GM12872 (cell line): ENCODE measurements at regions not wholly inside any gene's neighbourhood (a gene's known extent, or its start where the extent isn't known, plus 50 kb on each side); places are given as distances from the start of the nearest gene placed in this dataset.

Experiments
- TF ChIP-seq, protein P1 (sequence below): IDR thresholded peaks from 3 replicates; pipeline ENCODE4 v1.5.1; 2011; ENCODE audit warnings: low read depth, mild to moderate bottlenecking, low read length, moderate library complexity; ENCODE audit not compliant: insufficient read depth

DNA sequence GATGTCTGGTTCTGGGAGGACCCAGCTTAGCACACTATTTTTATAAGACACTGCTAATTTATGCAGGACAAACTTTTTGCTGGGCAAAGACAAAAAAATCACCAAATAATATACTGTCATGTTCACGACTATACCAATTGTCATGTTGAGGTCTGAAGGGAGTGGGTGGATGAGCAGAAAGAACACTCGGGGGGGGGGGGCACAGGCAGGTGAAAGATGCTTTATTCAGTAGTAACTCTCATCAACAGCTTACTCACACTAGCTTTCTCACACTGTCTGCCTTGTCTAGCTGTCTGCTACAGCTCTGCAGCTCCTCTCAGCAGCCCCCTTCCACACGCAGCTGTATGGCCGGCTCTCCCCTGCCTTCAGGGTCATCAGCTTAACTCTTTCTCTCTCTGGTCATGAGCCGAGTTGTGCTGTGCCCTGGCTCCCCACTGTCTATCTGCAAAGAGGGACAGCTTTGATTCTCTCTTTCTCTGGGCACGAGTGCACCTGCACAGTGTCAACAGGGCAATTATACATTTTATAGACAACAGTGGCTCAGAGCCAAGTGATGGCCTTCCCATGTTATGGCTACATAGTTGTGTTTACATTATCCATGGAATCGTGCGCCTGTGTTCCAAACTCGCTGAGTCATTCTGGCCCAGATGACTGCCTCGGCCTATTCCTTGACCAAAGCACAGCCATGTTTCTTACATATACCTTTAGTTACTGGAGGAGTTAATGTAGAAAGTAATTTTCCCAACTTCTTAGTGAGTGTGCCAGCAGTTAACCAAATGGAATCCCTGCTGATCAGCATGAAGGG is 187.7 kb upstream of the PRSS16 start:
- TF ChIP-seq, protein P1, sequence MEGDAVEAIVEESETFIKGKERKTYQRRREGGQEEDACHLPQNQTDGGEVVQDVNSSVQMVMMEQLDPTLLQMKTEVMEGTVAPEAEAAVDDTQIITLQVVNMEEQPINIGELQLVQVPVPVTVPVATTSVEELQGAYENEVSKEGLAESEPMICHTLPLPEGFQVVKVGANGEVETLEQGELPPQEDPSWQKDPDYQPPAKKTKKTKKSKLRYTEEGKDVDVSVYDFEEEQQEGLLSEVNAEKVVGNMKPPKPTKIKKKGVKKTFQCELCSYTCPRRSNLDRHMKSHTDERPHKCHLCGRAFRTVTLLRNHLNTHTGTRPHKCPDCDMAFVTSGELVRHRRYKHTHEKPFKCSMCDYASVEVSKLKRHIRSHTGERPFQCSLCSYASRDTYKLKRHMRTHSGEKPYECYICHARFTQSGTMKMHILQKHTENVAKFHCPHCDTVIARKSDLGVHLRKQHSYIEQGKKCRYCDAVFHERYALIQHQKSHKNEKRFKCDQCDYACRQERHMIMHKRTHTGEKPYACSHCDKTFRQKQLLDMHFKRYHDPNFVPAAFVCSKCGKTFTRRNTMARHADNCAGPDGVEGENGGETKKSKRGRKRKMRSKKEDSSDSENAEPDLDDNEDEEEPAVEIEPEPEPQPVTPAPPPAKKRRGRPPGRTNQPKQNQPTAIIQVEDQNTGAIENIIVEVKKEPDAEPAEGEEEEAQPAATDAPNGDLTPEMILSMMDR = no peak

DNA sequence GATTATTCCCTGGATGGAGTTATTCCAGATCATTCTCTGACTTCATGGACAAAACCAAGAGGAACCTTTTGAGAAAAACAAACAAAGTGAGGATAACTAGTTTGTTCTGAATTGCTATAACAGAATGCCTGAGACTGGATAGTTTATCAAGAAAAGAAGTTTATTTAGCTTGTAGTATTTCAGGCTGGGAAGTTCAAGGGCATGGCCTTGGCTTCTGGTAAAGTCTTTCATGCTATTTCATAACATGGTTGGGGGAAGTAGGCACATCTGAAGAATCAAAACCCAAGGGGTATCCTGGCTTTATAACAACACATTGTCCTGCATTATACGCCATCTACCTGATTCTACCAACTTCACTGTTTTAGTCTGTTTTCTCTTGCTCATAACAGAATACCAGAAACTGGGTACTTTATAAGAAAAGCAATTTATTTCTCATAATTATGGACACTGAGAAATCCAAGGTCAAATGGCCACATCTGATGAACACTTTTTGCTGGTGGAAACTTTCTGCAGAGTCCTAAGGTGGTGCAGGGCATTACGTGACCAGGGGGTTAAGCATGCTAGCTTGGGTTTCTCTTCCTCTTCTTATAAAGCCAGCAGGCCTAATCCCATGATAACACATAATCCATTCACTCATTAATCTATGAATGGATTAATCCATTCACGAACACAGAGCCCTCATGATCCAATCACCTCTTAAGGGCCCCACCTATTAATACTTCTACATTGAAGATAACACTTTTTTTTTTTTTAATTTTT is 186.1 kb upstream of the PRSS16 start:
- TF ChIP-seq, protein P1 = no peak

DNA sequence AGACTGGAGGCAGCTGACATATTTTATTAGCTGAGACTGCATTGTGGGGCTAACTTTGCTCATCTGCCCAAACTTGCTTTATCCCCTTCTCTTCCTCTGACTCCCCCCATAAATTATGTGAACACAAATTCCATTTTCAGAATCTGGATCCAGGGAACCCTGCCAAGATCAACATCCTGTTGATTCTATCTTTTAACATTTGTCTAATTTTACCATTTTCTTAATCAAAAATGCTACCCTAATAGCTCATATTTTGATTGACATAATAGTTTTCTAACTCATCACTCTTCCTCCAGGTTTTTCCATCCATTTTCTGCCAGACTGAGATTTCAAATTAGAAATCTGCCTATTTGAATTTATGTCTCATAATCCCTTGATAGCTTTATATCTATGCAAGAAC is 184.7 kb upstream of the PRSS16 start:
- TF ChIP-seq, protein P1 = no peak

DNA sequence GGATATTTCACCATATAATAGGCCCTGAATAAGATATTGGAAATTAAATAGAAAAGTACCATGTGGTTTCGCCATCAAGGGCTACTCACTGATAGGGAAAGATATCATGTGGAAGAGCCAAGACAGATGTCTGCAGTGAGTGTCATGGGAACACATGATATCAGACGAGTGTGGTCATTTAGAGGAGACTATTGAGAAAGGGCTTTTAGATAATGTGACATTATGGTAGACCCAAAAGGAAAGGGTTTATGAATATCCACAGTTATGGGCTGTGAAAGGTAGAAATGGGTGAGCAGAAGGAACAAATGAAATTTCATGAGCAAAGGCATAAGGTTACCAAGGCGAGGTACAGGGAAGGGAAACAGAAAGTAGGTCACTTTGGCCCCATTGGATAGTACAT is 182.3 kb upstream of the PRSS16 start:
- TF ChIP-seq, protein P1 = no peak

DNA sequence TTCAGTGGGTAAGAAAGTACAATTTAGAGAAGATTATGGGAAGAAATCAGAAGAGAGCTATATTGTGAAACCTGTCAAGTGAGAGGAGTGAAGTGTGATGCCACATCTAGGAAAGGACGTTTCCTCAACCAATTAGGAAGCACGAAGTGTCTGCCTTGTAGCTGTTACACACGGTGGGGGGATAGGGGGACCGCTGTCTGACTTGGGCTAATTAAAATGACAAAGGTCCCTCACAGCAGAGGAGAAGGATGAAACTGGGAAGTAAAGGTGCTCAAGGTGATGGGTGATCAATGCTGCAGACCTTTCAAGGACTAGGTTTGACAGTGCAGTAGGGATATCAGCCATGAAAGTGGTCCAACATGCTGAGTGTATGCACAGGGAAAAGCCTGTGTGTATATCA is 181.1 kb upstream of the PRSS16 start:
- TF ChIP-seq, protein P1 = no peak

DNA sequence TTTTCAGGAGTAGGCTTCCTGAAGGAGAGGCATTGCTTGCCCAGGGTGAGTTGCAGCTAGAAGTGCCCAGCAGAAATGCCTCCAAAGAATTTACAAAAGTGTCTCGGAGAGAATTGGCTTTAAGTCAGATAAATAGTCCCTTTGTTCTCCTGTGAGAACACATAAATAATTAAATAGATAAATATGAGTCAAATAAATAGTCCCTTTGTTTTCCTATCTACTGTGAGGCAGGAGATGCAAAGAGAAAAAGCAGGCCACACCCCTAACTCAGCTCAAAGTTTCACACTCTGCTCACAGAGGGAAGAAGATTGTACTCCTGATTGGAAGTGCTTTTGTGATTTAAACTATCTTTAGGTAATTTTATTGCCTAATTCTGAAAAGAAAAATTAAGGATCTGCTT is 180.7 kb upstream of the PRSS16 start:
- TF ChIP-seq, protein P1 = no peak

DNA sequence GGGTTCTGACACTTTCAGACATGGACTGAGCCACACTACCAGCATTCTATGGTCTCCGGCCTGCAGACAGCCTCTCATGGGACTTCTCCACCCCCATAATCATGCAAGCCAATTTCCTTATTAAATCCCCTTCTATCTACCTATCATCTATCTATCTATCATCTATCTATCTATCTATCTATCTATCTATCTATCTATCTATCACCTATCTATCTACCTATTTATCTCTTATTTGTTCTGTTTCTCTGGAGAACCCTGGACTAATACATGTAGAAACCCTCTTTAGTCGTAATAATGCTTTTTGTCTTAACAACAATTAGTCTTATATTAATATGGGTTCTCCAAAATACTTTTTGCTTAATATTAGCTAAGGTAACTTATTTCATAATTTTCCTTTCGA is 174.1 kb upstream of the PRSS16 start:
- TF ChIP-seq, protein P1 = no peak
